GM12874 (cell line): ENCODE measurements at regions not wholly inside any gene's neighbourhood (a gene's known extent, or its start where the extent isn't known, plus 50 kb on each side); places are given as distances from the start of the nearest gene placed in this dataset.

Experiments
- TF ChIP-seq, protein P1 (sequence below): IDR thresholded peaks from 2 replicates; pipeline ENCODE4 v1.5.1; 2011; ENCODE audit warnings: low read depth, mild to moderate bottlenecking, control low read depth, low read length, moderate library complexity; ENCODE audit not compliant: insufficient read depth

DNA sequence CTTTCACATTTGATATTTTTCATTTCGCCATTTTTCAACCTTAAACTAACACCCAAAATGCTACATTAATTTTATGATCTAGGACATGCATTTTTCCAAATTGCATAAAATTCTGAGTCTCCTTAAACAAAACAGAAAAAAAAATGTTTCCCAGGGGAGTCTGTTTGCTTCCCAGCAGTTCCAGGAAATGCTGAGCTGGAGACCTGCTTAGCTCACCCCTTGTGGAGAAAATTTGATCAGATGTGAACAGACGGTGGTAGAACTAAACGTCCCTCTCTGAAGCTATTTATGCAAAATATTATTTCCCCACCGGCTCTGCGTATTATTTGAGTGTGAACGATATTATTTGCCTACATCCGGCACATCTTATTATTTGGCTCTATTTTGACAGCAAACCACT, 74.9 kb upstream of the AGAP1 start:
- TF ChIP-seq, protein P1, sequence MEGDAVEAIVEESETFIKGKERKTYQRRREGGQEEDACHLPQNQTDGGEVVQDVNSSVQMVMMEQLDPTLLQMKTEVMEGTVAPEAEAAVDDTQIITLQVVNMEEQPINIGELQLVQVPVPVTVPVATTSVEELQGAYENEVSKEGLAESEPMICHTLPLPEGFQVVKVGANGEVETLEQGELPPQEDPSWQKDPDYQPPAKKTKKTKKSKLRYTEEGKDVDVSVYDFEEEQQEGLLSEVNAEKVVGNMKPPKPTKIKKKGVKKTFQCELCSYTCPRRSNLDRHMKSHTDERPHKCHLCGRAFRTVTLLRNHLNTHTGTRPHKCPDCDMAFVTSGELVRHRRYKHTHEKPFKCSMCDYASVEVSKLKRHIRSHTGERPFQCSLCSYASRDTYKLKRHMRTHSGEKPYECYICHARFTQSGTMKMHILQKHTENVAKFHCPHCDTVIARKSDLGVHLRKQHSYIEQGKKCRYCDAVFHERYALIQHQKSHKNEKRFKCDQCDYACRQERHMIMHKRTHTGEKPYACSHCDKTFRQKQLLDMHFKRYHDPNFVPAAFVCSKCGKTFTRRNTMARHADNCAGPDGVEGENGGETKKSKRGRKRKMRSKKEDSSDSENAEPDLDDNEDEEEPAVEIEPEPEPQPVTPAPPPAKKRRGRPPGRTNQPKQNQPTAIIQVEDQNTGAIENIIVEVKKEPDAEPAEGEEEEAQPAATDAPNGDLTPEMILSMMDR, result no peak

DNA sequence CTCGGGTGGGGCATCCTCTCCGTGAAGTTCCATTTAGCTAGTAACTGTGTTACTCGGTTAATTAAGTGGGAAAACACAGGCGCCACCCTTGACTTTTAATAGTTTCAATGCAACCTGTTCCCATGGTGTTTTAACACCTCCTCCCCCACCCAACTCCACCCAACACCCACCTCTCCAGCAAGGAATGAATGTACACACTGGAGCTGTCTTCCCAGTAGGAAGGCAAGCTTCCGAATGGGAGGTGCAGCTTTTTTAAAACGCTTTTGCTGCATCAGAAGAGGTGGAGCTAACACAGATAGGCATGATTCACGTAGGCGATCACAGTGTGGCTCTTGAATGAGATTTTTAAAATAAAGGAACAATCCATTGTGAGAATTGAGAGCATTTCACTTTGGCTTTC, 73.8 kb upstream of the AGAP1 start:
- TF ChIP-seq, protein P1, result no peak

DNA sequence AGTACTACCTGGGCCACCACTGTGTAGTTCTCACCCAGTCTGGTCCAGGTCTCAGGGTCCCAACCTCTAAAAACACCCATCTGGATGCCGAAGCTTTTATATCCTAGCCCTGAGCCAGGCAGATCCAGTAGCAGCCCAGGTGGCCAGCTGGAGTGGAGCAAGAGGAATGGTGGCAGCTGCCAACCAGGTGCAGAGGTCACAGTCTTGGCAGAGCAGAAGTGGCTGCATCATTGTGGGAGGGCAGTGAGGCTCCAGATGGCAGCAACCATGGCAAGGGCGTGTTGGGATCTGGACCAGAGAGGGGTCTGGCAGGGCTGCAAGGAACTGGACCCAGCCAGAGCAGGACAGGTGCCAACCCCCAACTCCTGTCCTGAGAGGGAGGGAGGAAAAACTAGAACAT, 72.2 kb upstream of the AGAP1 start:
- TF ChIP-seq, protein P1, result no peak

DNA sequence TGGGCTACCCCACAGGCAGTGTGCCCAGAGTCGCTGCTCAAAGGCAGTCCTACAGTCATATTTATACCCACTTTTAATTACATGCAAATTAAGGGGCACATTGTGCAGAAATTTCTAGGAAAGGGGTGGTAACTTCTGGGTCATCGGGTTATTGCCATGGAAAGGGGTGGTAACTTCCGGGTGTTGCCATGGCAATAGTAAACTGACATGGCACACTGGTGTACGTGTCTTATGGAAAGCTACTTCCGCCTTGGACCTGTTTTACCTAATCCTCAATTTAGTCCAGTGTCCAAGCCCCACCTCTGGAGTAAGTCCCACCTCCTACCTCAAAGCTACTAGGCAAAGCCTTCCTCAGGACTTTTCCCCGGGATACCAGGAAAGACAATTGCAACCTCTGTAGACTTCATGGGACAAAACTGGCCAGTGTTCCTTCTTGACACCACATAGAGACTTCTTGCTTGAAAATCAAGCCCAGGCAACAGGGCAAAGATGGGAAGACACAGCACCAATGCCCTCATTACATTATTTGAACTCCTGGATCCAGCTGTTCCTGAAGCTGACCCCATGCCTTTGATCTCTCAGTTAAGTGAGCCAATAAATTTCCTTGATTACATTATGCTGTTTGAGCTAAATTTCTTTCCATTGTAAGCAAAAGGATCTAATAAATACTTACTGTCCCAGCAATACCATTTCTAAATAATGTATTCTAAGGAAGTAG, 63.3 kb upstream of the AGAP1 start:
- TF ChIP-seq, protein P1, result no peak

DNA sequence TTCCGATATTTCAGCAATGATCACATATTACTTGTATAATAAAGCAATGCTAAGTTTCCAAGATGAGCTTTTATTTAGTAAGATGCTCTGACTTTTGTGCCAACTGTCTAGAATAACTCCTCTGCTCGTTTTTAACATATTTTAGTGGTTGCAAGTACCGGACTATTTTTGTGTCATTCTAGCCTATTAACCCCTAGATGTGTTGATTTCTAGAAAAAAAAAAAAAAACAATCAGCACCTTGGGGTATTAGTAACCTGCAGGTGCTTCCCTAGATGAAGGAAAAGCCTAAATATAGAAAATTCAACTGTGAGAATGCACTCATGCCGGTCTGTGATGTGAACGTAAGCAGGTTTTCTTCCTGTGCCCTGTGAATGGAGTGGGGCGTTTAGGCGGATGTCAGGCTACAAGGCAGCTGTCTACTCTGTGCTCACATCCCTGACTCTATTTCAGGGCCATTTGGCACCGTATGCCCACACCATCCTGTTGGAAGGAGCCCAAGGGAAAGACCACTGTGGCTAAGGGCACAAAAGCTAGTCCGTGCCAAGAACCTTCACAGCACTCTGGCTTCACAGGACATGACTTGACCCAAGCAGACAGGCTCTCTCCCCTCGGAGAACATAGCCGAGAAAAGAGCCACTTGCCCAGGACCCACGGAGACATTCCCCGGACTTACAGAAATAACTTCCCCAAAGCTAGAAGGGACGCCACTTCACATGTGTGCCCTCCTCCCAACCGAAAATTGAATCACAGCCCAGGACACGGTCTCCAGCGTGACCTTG, 60.9 kb upstream of the AGAP1 start:
- TF ChIP-seq, protein P1, result no peak

DNA sequence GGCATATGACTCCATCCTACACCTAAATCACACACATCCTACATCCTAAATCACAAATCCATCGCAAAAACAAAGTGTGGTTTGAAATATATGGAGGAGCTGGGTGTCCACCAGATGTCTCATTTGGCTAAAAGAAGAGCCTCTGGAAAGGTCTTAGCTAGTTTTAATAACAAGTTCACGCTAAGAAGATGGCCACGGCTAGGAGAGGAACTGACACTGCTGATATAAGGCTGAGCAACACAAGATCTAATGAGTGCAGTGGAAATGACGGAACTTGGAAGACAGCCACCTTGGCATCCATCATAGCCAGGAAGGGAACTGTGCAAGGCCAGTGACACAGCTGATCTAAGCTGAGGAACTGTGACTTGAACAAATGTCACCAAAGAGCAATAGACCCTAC, 60.0 kb upstream of the AGAP1 start:
- TF ChIP-seq, protein P1, result no peak

DNA sequence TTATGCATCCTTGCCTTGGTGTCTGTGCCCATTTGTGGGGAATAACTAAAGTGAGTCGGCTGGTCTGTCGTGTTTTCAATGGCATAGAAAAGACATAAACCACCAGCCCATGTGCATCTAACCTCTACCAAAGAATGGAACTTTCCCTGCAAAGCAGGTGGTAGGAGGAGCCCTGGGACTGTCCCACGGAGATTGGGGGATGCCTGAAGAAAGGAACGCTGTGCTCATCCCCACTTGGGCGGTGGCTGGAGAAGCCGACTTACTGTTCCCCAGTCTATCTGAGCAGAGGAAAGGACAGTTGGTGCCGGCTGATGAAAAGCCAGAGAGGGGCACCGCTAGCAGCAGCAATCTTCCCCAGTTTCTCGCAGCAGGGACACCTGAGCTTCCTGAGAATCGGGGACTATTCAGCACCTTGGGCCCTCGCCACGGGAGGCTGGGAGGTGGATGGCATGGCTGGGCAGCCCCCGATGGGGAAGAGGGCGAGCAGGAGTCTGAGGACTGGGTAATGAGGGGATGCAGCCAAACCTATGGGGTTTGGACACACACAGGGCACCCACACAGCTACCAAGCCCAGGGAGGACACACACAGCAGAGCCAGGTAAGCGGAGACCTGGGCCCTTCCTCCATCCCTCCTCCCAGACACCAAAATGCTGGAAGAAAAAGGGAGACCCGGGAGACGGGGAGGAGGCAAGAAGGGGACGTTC, 53.7 kb upstream of the AGAP1 start:
- TF ChIP-seq, protein P1, result no peak
